Neuron (in vitro differentiated cells): ENCODE measurements at regions not wholly inside any gene's neighbourhood (a gene's known extent, or its start where the extent isn't known, plus 50 kb on each side); places are given as distances from the start of the nearest gene placed in this dataset.
A peak's percentile ranks its signal among the peaks of the same experiment; 100 is the strongest.
"Not testable (repeated sequence)": the region's sequence is repeated elsewhere in the genome, so short reads cannot be mapped to it uniquely, and the experiment has no call there.

Source experiments
- H2AFZ ChIP-seq: one replicate; pipeline ENCODE4 v1.6.1; 2013; ENCODE audit warnings: low read depth, mild to moderate bottlenecking, inconsistent platforms, low read length, moderate library complexity
- H3K27me3 ChIP-seq: one replicate; pipeline ENCODE4 v1.6.1; 2013; ENCODE audit warnings: low read length; ENCODE audit not compliant: insufficient read depth
- H3K36me3 ChIP-seq: one replicate; pipeline ENCODE4 v1.6.1; 2013; ENCODE audit warnings: low read length; ENCODE audit not compliant: insufficient read depth
- H3K4me1 ChIP-seq: one replicate; pipeline ENCODE4 v1.6.1; 2013; ENCODE audit warnings: low read length; ENCODE audit not compliant: insufficient read depth
- H3K4me3 ChIP-seq: 2 replicates; pipeline ENCODE4 v1.5.1; 2013; ENCODE audit warnings: mild to moderate bottlenecking, low read length, moderate library complexity
- H3K9me3 ChIP-seq: one replicate; pipeline ENCODE4 v1.6.1; 2013; ENCODE audit warnings: low read length

- H3K9me3 ChIP-seq: no peaks in the 10 kb centered on the region
- no peaks in the 10 kb centered on the region for H3K4me1 ChIP-seq
- H3K4me3 ChIP-seq: no peak overlapping the region
- H2AFZ ChIP-seq: no peak overlapping the region
- no peaks in the 10 kb centered on the region for H3K36me3 ChIP-seq
- H3K27me3 ChIP-seq: no peaks in the 10 kb centered on the region
Observed at GRCh38 chr3:191068946-191069813, 129.9 kb upstream of the OSTN start.

GRCh38 chr3:191066669-191067068 lies 132.4 kb upstream of the OSTN start:
- H3K27me3 ChIP-seq: no peaks in the 10 kb centered on the region
- H3K4me1 ChIP-seq: no peaks in the 10 kb centered on the region
- no peaks in the 10 kb centered on the region for H3K36me3 ChIP-seq
- H2AFZ ChIP-seq: no peak overlapping the region
- H3K9me3 ChIP-seq: no peaks in the 10 kb centered on the region
- H3K4me3 ChIP-seq: no peak overlapping the region

- H3K9me3 ChIP-seq: no peaks in the 10 kb centered on the region
- no peak overlapping the region for H3K4me3 ChIP-seq
Observed at GRCh38 chr3:191065181-191065805, 133.7 kb upstream of the OSTN start.

GRCh38 chr3:191051037-191051436 lies 148.0 kb upstream of the OSTN start:
- no peak overlapping the region for H3K4me3 ChIP-seq
- no peaks in the 10 kb centered on the region for H3K9me3 ChIP-seq
- H3K27me3 ChIP-seq: no peaks in the 10 kb centered on the region
- no peaks in the 10 kb centered on the region for H3K4me1 ChIP-seq
- no peak overlapping the region for H2AFZ ChIP-seq
- no peaks in the 10 kb centered on the region for H3K36me3 ChIP-seq

More at GRCh38 chr3:191065181-191065805, 133.7 kb upstream of the OSTN start:
- no peaks in the 10 kb centered on the region for H3K4me1 ChIP-seq
- no peak overlapping the region for H2AFZ ChIP-seq
- no peaks in the 10 kb centered on the region for H3K27me3 ChIP-seq
- no peaks in the 10 kb centered on the region for H3K36me3 ChIP-seq

- H3K4me1 ChIP-seq: no peaks in the 10 kb centered on the region
Observed at GRCh38 chr3:191047930-191048329, 151.1 kb upstream of the OSTN start.

GRCh38 chr3:191030929-191031328 lies 168.1 kb upstream of the OSTN start:
- H3K4me3 ChIP-seq: no peak overlapping the region
- no peak overlapping the region for H2AFZ ChIP-seq
- no peaks in the 10 kb centered on the region for H3K27me3 ChIP-seq
- H3K9me3 ChIP-seq: no peaks in the 10 kb centered on the region
- no peaks in the 10 kb centered on the region for H3K4me1 ChIP-seq
- H3K36me3 ChIP-seq: no peaks in the 10 kb centered on the region

More at GRCh38 chr3:191047930-191048329, 151.1 kb upstream of the OSTN start:
- Histone ChIP-seq H3K36me3 (no peaks in the 10 kb centered on the region), H3K9me3 (no peaks in the 10 kb centered on the region), H3K27me3 (no peaks in the 10 kb centered on the region), H3K4me3 (no peak overlapping the region), H2AFZ (no peak overlapping the region)

- H3K9me3 ChIP-seq: no peaks in the 10 kb centered on the region
- no peak overlapping the region for H3K4me3 ChIP-seq
- no peaks in the 10 kb centered on the region for H3K4me1 ChIP-seq
- H3K36me3 ChIP-seq: no peaks in the 10 kb centered on the region
- no peak overlapping the region for H2AFZ ChIP-seq
- no peaks in the 10 kb centered on the region for H3K27me3 ChIP-seq
Observed at GRCh38 chr3:191030491-191030890, 168.0 kb upstream of the GMNC start.

GRCh38 chr3:191026746-191027145 lies 164.3 kb upstream of the GMNC start:
- Histone ChIP-seq H3K36me3 (no peaks in the 10 kb centered on the region), H3K27me3 (no peaks in the 10 kb centered on the region), H2AFZ (no peak overlapping the region), H3K4me3 (no peak overlapping the region), H3K9me3 (no peaks in the 10 kb centered on the region), H3K4me1 (no peaks in the 10 kb centered on the region)

- Histone ChIP-seq H3K4me1 (no peaks in the 10 kb centered on the region), H3K9me3 (no peaks in the 10 kb centered on the region)
Observed at GRCh38 chr3:191020730-191021396, 158.4 kb upstream of the GMNC start.

DNA sequence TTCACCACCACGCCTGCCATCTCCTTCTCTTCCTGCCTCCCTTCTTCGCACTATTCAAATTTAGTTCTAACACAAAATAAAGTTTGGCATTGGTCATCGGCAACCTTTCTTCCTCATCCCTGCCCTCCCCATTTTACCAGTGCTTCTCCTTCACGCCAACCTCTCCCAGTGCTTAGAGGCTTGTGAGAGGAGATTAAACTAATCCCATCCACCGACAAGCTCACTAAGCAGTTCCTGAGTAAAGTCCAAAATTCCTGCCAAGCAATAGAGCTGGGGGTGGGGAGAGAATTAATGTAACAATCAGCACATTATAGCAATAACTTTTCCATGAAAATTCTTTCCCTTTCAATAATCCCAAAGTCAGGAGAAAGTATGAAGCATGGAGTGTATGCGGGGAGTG lies 157.4 kb upstream of the GMNC start:
- H3K4me1 ChIP-seq: no peaks in the 10 kb centered on the region
- no peak overlapping the region for H3K4me3 ChIP-seq
- no peaks in the 10 kb centered on the region for H3K9me3 ChIP-seq
- H2AFZ ChIP-seq: no peak overlapping the region
- H3K36me3 ChIP-seq: no peaks in the 10 kb centered on the region
- H3K27me3 ChIP-seq: no peaks in the 10 kb centered on the region

More at GRCh38 chr3:191020730-191021396, 158.4 kb upstream of the GMNC start:
- no peak overlapping the region for H3K4me3 ChIP-seq
- no peak overlapping the region for H2AFZ ChIP-seq
- no peaks in the 10 kb centered on the region for H3K27me3 ChIP-seq
- H3K36me3 ChIP-seq: no peaks in the 10 kb centered on the region

DNA sequence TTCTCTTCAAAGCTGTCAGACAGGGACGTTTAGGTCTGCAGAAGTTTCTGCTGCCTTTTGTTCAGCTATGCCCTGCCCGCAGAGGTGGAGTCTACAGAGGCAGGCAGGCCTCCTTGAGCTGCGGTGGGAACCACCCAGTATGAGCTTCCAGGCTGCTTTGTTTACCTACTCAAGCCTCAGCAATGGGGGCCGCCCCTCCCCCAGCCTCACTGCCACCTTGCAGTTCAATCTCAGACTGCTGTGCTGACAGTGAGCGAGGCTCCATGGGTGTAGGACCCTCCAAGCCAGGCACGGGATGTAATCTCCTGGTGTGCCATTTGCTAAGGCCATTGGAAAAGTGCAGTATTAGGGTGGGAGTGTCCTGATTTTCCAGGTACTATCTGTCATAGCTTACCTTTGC lies 153.5 kb upstream of the GMNC start:
- H3K4me3 ChIP-seq, H3K4me1 ChIP-seq, H3K27me3 ChIP-seq, H3K9me3 ChIP-seq, H3K36me3 ChIP-seq, H2AFZ ChIP-seq: not testable (repeated sequence)

DNA sequence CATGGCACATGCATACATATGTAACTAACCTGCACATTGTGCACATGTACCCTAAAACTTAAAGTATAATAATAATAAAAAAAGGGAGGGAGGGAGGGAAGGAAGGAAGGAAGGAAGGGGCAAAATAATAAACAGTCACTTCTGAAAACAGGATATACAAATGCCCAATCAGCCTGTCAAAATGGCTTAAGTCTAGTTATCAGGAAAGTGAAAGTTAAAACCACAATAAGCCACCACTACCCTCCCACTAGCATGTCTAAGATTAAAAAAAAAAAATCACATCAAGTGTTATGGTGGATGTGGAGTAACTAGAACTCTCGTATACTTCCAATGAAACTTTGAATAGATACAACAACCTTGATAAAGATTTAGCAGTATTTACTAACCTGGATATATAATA lies 145.6 kb upstream of the GMNC start:
- H3K4me1 ChIP-seq: peaks cover 6% of the 10 kb centered on the region
- no peaks in the 10 kb centered on the region for H3K9me3 ChIP-seq
- no peak overlapping the region for H2AFZ ChIP-seq
- H3K27me3 ChIP-seq: no peaks in the 10 kb centered on the region
- no peak overlapping the region for H3K4me3 ChIP-seq
- no peaks in the 10 kb centered on the region for H3K36me3 ChIP-seq

GRCh38 chr3:191005790-191006189 lies 143.3 kb upstream of the GMNC start:
- Histone ChIP-seq H2AFZ (peak overlapping the region; percentile 31), H3K36me3 (no peaks in the 10 kb centered on the region), H3K27me3 (no peaks in the 10 kb centered on the region), H3K9me3 (no peaks in the 10 kb centered on the region), H3K4me3 (no peak overlapping the region), H3K4me1 (peaks cover 6% of the 10 kb centered on the region)
